ENCODE measurements at regions not wholly inside any gene's neighbourhood (a gene's known extent, or its start where the extent isn't known, plus 50 kb on each side); places are given as distances from the start of the nearest gene placed in this dataset.

GRCh38 chr10:125557801-125558505, 125.0 kb downstream of the TEX36 start:
- Histone ChIP-seq H2AFZ (ENCODE audit: low read length) (no peak overlapping the region), H3K4me1 (ENCODE audit: insufficient read depth, low read length, poor library complexity, severe bottlenecking) (no peaks in the 10 kb centered on the region), H3K4me2 (ENCODE audit: low read length) (no peak overlapping the region), H3K79me2 (ENCODE audit: insufficient read depth, low read depth, low read length) (no peaks in the 10 kb centered on the region), H3K4me3 (ENCODE audit: low read depth, low read length, poor library complexity, severe bottlenecking) (no peak overlapping the region), H3K9me2 (ENCODE audit: insufficient read depth, low read length) (no peaks in the 10 kb centered on the region), H3K27ac (ENCODE audit: low read depth, low read length, poor library complexity, severe bottlenecking) (no peak overlapping the region), H3K9me3 (ENCODE audit: low read length) (no peaks in the 10 kb centered on the region), H4K20me1 (ENCODE audit: insufficient read depth, low read length) (no peaks in the 10 kb centered on the region), H3K36me3 (ENCODE audit: insufficient read depth, low read length) (no peaks in the 10 kb centered on the region)
- POLR2A ChIA-PET: interaction anchor here (0.6 to 1.0 kb wide), 2 partner anchors 19 kb away, joined by 3 to 5 read pairs; no protein-coding TSS in a partner anchor
- no peak for DNase-seq (ENCODE audit: low spot score)
- intact Hi-C loops (cut with micrococcal nuclease; ENCODE audit: unreplicated experiment): no loop called here
- TF ChIP-seq EZH2phosphoT487 (IDR thresholded peaks at IDR 0.05; ENCODE audit: borderline replicate concordance, low read depth, low read length): no peak
- TF ChIP-seq CTCF (conservative IDR thresholded peaks at IDR 0.05; ENCODE audit: low read length): no peak
- CTCF ChIA-PET (ENCODE audit: unreplicated experiment): no interaction called here
- BruUV-seq (replicated peaks): no TSS peak

DNA sequence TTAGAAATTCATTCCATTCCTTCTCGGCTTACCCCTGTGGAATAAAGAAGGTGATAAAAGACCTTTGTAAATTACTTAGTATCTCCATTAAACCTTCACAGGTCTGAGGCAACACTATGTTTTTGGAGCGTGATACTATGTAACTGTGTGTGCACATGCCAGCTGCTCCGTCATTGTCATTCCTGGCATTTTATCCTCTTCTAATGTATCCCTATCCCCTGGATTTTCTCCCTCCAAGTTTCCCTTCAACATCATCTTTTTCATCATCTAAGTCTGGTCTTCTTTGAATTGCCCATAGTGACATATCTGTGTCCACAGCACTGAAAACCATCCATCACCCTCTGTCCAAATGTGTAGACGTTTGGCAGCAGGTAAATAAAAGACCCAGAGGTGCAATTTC, 125.7 kb downstream of the TEX36 start:
- no peaks in the 10 kb centered on the region for H4K20me1 ChIP-seq (ENCODE audit: insufficient read depth, low read length)
- intact Hi-C loops (cut with micrococcal nuclease; ENCODE audit: unreplicated experiment): no loop called here
- H3K4me1 ChIP-seq (ENCODE audit: insufficient read depth, low read length, poor library complexity, severe bottlenecking): no peaks in the 10 kb centered on the region
- CTCF ChIA-PET (ENCODE audit: unreplicated experiment): no interaction called here
- H3K79me2 ChIP-seq (ENCODE audit: insufficient read depth, low read depth, low read length): no peaks in the 10 kb centered on the region
- no peak overlapping the region for H2AFZ ChIP-seq (ENCODE audit: low read length)
- H3K9me3 ChIP-seq (ENCODE audit: low read length): no peaks in the 10 kb centered on the region
- H3K36me3 ChIP-seq (ENCODE audit: insufficient read depth, low read length): no peaks in the 10 kb centered on the region
- H3K4me2 ChIP-seq (ENCODE audit: low read length): no peak overlapping the region
- BruUV-seq (replicated peaks): no TSS peak
- H3K4me3 ChIP-seq (ENCODE audit: low read depth, low read length, poor library complexity, severe bottlenecking): no peak overlapping the region
- no peaks in the 10 kb centered on the region for H3K9me2 ChIP-seq (ENCODE audit: insufficient read depth, low read length)
- no peak for DNase-seq (ENCODE audit: low spot score)
- H3K27ac ChIP-seq (ENCODE audit: low read depth, low read length, poor library complexity, severe bottlenecking): no peak overlapping the region
- POLR2A ChIA-PET: interaction anchor here (0.6 kb wide), 1 partner anchor 19 kb away, joined by 3 read pairs; no protein-coding TSS in a partner anchor
- TF ChIP-seq EZH2phosphoT487 (IDR thresholded peaks at IDR 0.05; ENCODE audit: borderline replicate concordance, low read depth, low read length) (no peak), CTCF (conservative IDR thresholded peaks at IDR 0.05; ENCODE audit: low read length) (no peak)

- CTCF ChIA-PET (ENCODE audit: unreplicated experiment): no interaction called here
- TF ChIP-seq CTCF (conservative IDR thresholded peaks at IDR 0.05; ENCODE audit: low read length) (no peak), EZH2phosphoT487 (IDR thresholded peaks at IDR 0.05; ENCODE audit: borderline replicate concordance, low read depth, low read length) (no peak)
- no peak overlapping the region for H2AFZ ChIP-seq (ENCODE audit: low read length)
- BruUV-seq (replicated peaks): no TSS peak
- H3K4me3 ChIP-seq (ENCODE audit: low read depth, low read length, poor library complexity, severe bottlenecking): no peak overlapping the region
- no peak overlapping the region for H3K27ac ChIP-seq (ENCODE audit: low read depth, low read length, poor library complexity, severe bottlenecking)
- no peaks in the 10 kb centered on the region for H3K9me2 ChIP-seq (ENCODE audit: insufficient read depth, low read length)
- no peaks in the 10 kb centered on the region for H3K36me3 ChIP-seq (ENCODE audit: insufficient read depth, low read length)
- no peak overlapping the region for H3K4me2 ChIP-seq (ENCODE audit: low read length)
- POLR2A ChIA-PET: interaction anchor here (0.6 kb wide), 1 partner anchor 18 kb away, joined by 3 read pairs; no protein-coding TSS in a partner anchor
- intact Hi-C loops (cut with micrococcal nuclease; ENCODE audit: unreplicated experiment): no loop called here
- no peaks in the 10 kb centered on the region for H3K4me1 ChIP-seq (ENCODE audit: insufficient read depth, low read length, poor library complexity, severe bottlenecking)
- no peaks in the 10 kb centered on the region for H3K9me3 ChIP-seq (ENCODE audit: low read length)
- H4K20me1 ChIP-seq (ENCODE audit: insufficient read depth, low read length): no peaks in the 10 kb centered on the region
- DNase-seq (ENCODE audit: low spot score): no peak
- H3K79me2 ChIP-seq (ENCODE audit: insufficient read depth, low read depth, low read length): no peaks in the 10 kb centered on the region
Observed at GRCh38 chr10:125556882-125557281, 126.1 kb downstream of the TEX36 start.

All from OCI-LY7 (cell line).